Activated CD4-positive, CD25-positive, alpha-beta regulatory T cell treated with anti-CD3 and anti-CD28 coated beads, Interleukin-2, amount 50 U/mL, for 24 hours (primary cell): ENCODE measurements at regions not wholly inside any gene's neighbourhood (a gene's known extent, or its start where the extent isn't known, plus 50 kb on each side); places are given as distances from the start of the nearest gene placed in this dataset.

Source experiments
- ATAC-seq, 2 donors: fragments of 150-1000 bp; cut with Tn5 transposase; one replicate each; pipeline ENCODE4 v1.10.0; 2021; ENCODE audit warnings: mild to moderate bottlenecking in 1 of 2, moderate library complexity in 1 of 2

- ATAC-seq, result no peak
Measured at GRCh38 chr16:54510685-54511221, 224.2 kb upstream of the IRX3 start.

- ATAC-seq, result no peak
Measured at GRCh38 chr16:54509456-54509855, 222.9 kb upstream of the IRX3 start.

- ATAC-seq, result no peak
Measured at GRCh38 chr16:54508351-54508750, 221.8 kb upstream of the IRX3 start.

- no peak for ATAC-seq
Measured at GRCh38 chr16:54506741-54507500, 220.3 kb upstream of the IRX3 start.

- no peak for ATAC-seq
Measured at GRCh38 chr16:54506214-54506580, 219.6 kb upstream of the IRX3 start.

GRCh38 chr16:54505549-54506213 is 219.1 kb upstream of the IRX3 start:
- no peak for ATAC-seq

- ATAC-seq, result no peak
Measured at GRCh38 chr16:54504372-54504771, 217.8 kb upstream of the IRX3 start.

- no peak for ATAC-seq
Measured at GRCh38 chr16:54503856-54504219, 217.3 kb upstream of the IRX3 start.

- ATAC-seq, result no peak
Measured at GRCh38 chr16:54503011-54503855, 216.6 kb upstream of the IRX3 start.

GRCh38 chr16:54501797-54502196 is 215.2 kb upstream of the IRX3 start:
- ATAC-seq, result no peak

GRCh38 chr16:54493594-54493993 is 207.0 kb upstream of the IRX3 start:
- no peak for ATAC-seq

GRCh38 chr16:54493061-54493460 is 206.5 kb upstream of the IRX3 start:
- no peak for ATAC-seq

GRCh38 chr16:54490112-54490488 is 203.5 kb upstream of the IRX3 start:
- ATAC-seq, result no peak

- ATAC-seq, result no peak
Measured at GRCh38 chr16:54489225-54490111, 202.9 kb upstream of the IRX3 start.

GRCh38 chr16:54488729-54489128 is 202.1 kb upstream of the IRX3 start:
- ATAC-seq, result no peak

- ATAC-seq, result no peak
Measured at GRCh38 chr16:54487933-54488332, 201.3 kb upstream of the IRX3 start.

- ATAC-seq, result no peak
Measured at GRCh38 chr16:54484700-54485099, 198.1 kb upstream of the IRX3 start.

- no peak for ATAC-seq
Measured at GRCh38 chr16:54482892-54483574, 196.4 kb upstream of the IRX3 start.

- no peak for ATAC-seq
Measured at GRCh38 chr16:54480429-54480828, 193.8 kb upstream of the IRX3 start.

GRCh38 chr16:54479546-54479945 is 193.0 kb upstream of the IRX3 start:
- no peak for ATAC-seq

GRCh38 chr16:54477714-54478113 is 191.1 kb upstream of the IRX3 start:
- ATAC-seq, result no peak
